Natural killer cell (primary cell): ENCODE measurements at regions not wholly inside any gene's neighbourhood (a gene's known extent, or its start where the extent isn't known, plus 50 kb on each side); places are given as distances from the start of the nearest gene placed in this dataset.

Experiments used
- ATAC-seq, 3 donors: fragments of 150-1000 bp in 2 of 3; fragments of 200-7000 bp in 1 of 3; cut with Tn5 transposase; 1 replicate in 1 of 3; 2 replicates in 2 of 3; pipeline ENCODE4 v1.10.0; 2021; ENCODE audit warnings: mild to moderate bottlenecking in 2 of 3, moderate library complexity in 2 of 3
- DNase-seq, 2 donors: peaks; one replicate each; pipeline versions ENCODE4 v3.0.0 to v3.0.0-alpha.2; 2013 to 2021; ENCODE audit warnings: mixed read lengths in 1 of 2
- H3K27ac ChIP-seq: one replicate; pipeline ENCODE4 v1.5.1; 2013; ENCODE audit warnings: mild to moderate bottlenecking, low read length
- H3K27me3 ChIP-seq: one replicate; pipeline ENCODE4 v1.6.1; 2013; ENCODE audit warnings: low read length; ENCODE audit not compliant: control insufficient read depth, insufficient read depth
- H3K36me3 ChIP-seq: one replicate; pipeline ENCODE4 v1.6.1; 2013; ENCODE audit warnings: low read length; ENCODE audit not compliant: control insufficient read depth, insufficient read depth
- H3K4me1 ChIP-seq: one replicate; pipeline ENCODE4 v1.6.1; 2013; ENCODE audit warnings: low read length; ENCODE audit not compliant: control insufficient read depth, insufficient read depth
- H3K4me3 ChIP-seq: one replicate; pipeline ENCODE4 v1.5.1; 2013; ENCODE audit warnings: low read length
- H3K9me3 ChIP-seq: one replicate; pipeline ENCODE4 v1.6.1; 2013; ENCODE audit warnings: low read length; ENCODE audit not compliant: control insufficient read depth, insufficient read depth
- H3K27ac Mint-ChIP-seq, 2 donors: one replicate each; pipeline ENCODE4 v1.8.0; 2022; ENCODE audit warnings: mild to moderate bottlenecking in 2 of 2, mixed read lengths in 2 of 2, moderate library complexity in 1 of 2
- H3K27me3 Mint-ChIP-seq, 2 donors: one replicate each; pipeline ENCODE4 v1.8.0; 2022; ENCODE audit warnings: low read depth in 2 of 2, mixed read lengths in 2 of 2
- H3K36me3 Mint-ChIP-seq: one replicate; pipeline ENCODE4 v1.8.0; 2022; ENCODE audit warnings: mixed read lengths
- H3K4me1 Mint-ChIP-seq, 2 donors: one replicate each; pipeline ENCODE4 v1.8.0; 2022; ENCODE audit warnings: mixed read lengths in 2 of 2
- H3K4me3 Mint-ChIP-seq: one replicate; pipeline ENCODE4 v1.8.0; 2022; ENCODE audit warnings: mild to moderate bottlenecking, moderate library complexity, mixed read lengths
- H3K9me3 Mint-ChIP-seq, 2 donors: one replicate each; pipeline ENCODE4 v1.8.0; 2022; ENCODE audit warnings: mixed read lengths in 2 of 2
- CTCF ChIP-seq: fragments of 200-600 bp; IDR thresholded peaks from one replicate; pipeline ENCODE4 v1.8.0; 2022; ENCODE audit warnings: antibody characterized with exemption
- WGBS: methylation state at CpG from one replicate; pipeline ENCODE4 v1.1.7; 2013; ENCODE audit warnings: missing lambda C conversion rate; ENCODE audit not compliant: insufficient coverage; 5-methylcytosine and 5-hydroxymethylcytosine counted together
- intact Hi-C: fragments of 100-400 bp; cut with micrococcal nuclease; formaldehyde crosslinking; loops from one replicate; pipeline ENCODE4 v1.14.2; 2022

- Mint-ChIP-seq H3K27me3 (no peaks in the 10 kb centered on the region), H3K4me1 (peaks cover 10% of the 10 kb centered on the region in 2 donors), H3K27ac (no peak overlapping the region), H3K36me3 (no peaks in the 10 kb centered on the region), H3K9me3 (no peaks in the 10 kb centered on the region), H3K4me3 (no peak overlapping the region)
- H3K27me3 ChIP-seq = no peaks in the 10 kb centered on the region
- H3K36me3 ChIP-seq = no peaks in the 10 kb centered on the region
- DNase-seq (peak in 1 of 2 donors; percentile 55), ATAC-seq (peak in 2 of 3 donors; percentile 10 to 22)
- WGBS = 19% methylated on average over 4 of the region's 4 CpGs
- no peak for TF ChIP-seq CTCF
- H3K4me1 ChIP-seq = peaks cover 3% of the 10 kb centered on the region
- no peak overlapping the region for H3K4me3 ChIP-seq
- no peaks in the 10 kb centered on the region for H3K9me3 ChIP-seq
- intact Hi-C loops = no loop called here
- H3K27ac ChIP-seq = peak overlapping the region; percentile 16
Measured at GRCh38 chr1:172906778-172907592, 143.8 kb downstream of the TNFSF18 start.

GRCh38 chr1:172907834-172908326 is 142.9 kb downstream of the TNFSF18 start:
- H3K9me3 Mint-ChIP-seq = no peaks in the 10 kb centered on the region
- peaks cover 10% of the 10 kb centered on the region in 2 donors for H3K4me1 Mint-ChIP-seq
- Histone ChIP-seq H3K36me3 (no peaks in the 10 kb centered on the region), H3K27ac (no peak overlapping the region), H3K27me3 (no peaks in the 10 kb centered on the region), H3K4me3 (no peak overlapping the region), H3K4me1 (peaks cover 3% of the 10 kb centered on the region), H3K9me3 (peaks cover 4% of the 10 kb centered on the region)
- intact Hi-C loops = no loop called here
- no peak for ATAC-seq
- DNase-seq = no peak
- H3K27ac Mint-ChIP-seq = no peak overlapping the region
- no peak for TF ChIP-seq CTCF
- whole genome bisulfite sequencing = 83% methylated on average over 1 of the region's 2 CpGs
- H3K36me3 Mint-ChIP-seq = no peaks in the 10 kb centered on the region
- H3K4me3 Mint-ChIP-seq = no peak overlapping the region
- H3K27me3 Mint-ChIP-seq = no peaks in the 10 kb centered on the region

DNA sequence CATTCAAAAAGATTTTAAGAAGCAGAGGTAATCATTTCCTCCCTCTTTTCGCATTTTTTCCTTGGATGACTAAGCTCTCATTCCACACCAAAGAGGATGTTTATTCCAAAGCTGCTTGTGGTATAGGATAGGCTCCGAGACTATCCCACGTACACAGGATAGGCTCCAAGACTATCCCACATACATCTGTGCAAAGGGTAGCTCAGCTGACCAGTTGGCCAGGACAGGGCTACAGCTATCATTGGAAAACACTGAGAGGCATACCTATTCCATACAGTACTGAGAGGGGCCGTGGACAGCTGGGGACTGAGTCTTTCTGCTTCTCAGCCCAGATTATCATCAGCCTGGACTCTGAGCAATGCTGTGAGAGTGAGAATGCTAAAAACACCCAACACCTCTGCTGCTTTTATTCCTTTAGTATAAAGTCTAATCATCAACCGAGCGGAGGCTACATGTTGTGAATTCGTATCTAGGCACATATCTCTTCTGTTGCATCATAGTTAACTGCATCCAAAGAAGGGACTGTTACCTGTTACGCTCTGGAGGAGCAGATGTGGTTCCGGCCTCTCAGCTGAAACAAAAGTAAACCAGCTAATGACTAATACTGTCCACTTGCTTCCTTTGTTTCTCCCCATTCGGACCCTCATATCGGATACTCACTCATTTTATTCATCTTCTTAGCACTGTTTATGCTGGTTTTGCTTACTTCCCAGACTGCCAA is 141.0 kb downstream of the TNFSF18 start:
- Histone ChIP-seq H3K4me1 (peaks cover 3% of the 10 kb centered on the region), H3K27me3 (no peaks in the 10 kb centered on the region), H3K36me3 (no peaks in the 10 kb centered on the region), H3K27ac (no peak overlapping the region), H3K4me3 (no peak overlapping the region), H3K9me3 (peaks cover 6% of the 10 kb centered on the region)
- no peak for TF ChIP-seq CTCF
- no peak overlapping the region for H3K4me3 Mint-ChIP-seq
- peaks cover 0 to 2% of the 10 kb centered on the region in 2 donors for H3K27me3 Mint-ChIP-seq
- peak in 1 of 3 donors; percentile 30 for ATAC-seq
- H3K36me3 Mint-ChIP-seq = no peaks in the 10 kb centered on the region
- no peak overlapping the region for H3K27ac Mint-ChIP-seq
- intact Hi-C loops = no loop called here
- no peak for DNase-seq
- no peaks in the 10 kb centered on the region for H3K9me3 Mint-ChIP-seq
- 93% methylated on average over 10 of the region's 11 CpGs for WGBS
- peaks cover 10% of the 10 kb centered on the region in 2 donors for H3K4me1 Mint-ChIP-seq
